Endometrium (tissue), 2 donors: ENCODE measurements at regions not wholly inside any gene's neighbourhood (a gene's known extent, or its start where the extent isn't known, plus 50 kb on each side); places are given as distances from the start of the nearest gene placed in this dataset.
A peak's percentile ranks its signal among the peaks of the same experiment; 100 is the strongest.

ENCODE experiments used
- FAIRE-seq: peaks from 2 replicates; lab custom pipeline; 2012; peaks lifted over from hg19 to GRCh38; lab: Jason Lieb, UNC
- donor health status: control.
- donor health status: control.

GRCh38 chr9:107557236-107557990 is 67.8 kb upstream of the KLF4 start:
- no peak for FAIRE-seq

GRCh38 chr9:107554636-107555035 is 65.1 kb upstream of the KLF4 start:
- FAIRE-seq: no peak

- no peak for FAIRE-seq
These were observed 59.0 kb upstream of the KLF4 start for GRCh38 chr9:107548298-107549142.

GRCh38 chr9:107547772-107548297 is 58.3 kb upstream of the KLF4 start:
- peak; percentile 83 for FAIRE-seq

- no peak for FAIRE-seq
These were observed 57.7 kb upstream of the KLF4 start for GRCh38 chr9:107547303-107547702.

- no peak for FAIRE-seq
These were observed 57.3 kb upstream of the KLF4 start for GRCh38 chr9:107546859-107547258.

GRCh38 chr9:107545036-107545435 is 55.5 kb upstream of the KLF4 start:
- peak; percentile 12 for FAIRE-seq

GRCh38 chr9:107542411-107543157 is 53.0 kb upstream of the KLF4 start:
- no peak for FAIRE-seq

- no peak for FAIRE-seq
These were observed 52.0 kb upstream of the KLF4 start for GRCh38 chr9:107541523-107541922.

GRCh38 chr9:107540164-107540561 is 50.6 kb upstream of the KLF4 start:
- peak; percentile 89 for FAIRE-seq

- FAIRE-seq: no peak
These were observed 50.0 kb upstream of the KLF4 start for GRCh38 chr9:107539427-107540163.
